ENCODE measurements at regions not wholly inside any gene's neighbourhood (a gene's known extent, or its start where the extent isn't known, plus 50 kb on each side); places are given as distances from the start of the nearest gene placed in this dataset.

GRCh38 chr5:12703254-12703653 is 799.0 kb upstream of the CTNND2 start:
- no peak for TF ChIP-seq CTCF (IDR thresholded peaks at IDR 0.05)
- TF ChIP-seq POLR2A (IDR thresholded peaks at IDR 0.05): no peak

All from Peyer's patch (tissue), 4 donors.